Fibroblast of lung (primary cell): ENCODE measurements at regions not wholly inside any gene's neighbourhood (a gene's known extent, or its start where the extent isn't known, plus 50 kb on each side); places are given as distances from the start of the nearest gene placed in this dataset.

Experiments
- DNase-seq, 2 donors: peaks; one replicate each; pipeline versions ENCODE4 v3.0.0 to v3.0.0-alpha.2; 2010; ENCODE audit warnings: low read depth in 2 of 2
- H2AFZ ChIP-seq: 2 replicates; pipeline ENCODE4 v1.5.1; 2012; ENCODE audit warnings: low read length, control low read depth, inconsistent platforms
- H3K27ac ChIP-seq: 2 replicates; pipeline ENCODE4 v1.5.1; 2011; ENCODE audit warnings: low read length, control low read depth; ENCODE audit not compliant: insufficient read depth
- H3K27me3 ChIP-seq: 2 replicates; pipeline ENCODE4 v1.5.1; 2011; ENCODE audit warnings: mild to moderate bottlenecking, low read length; ENCODE audit not compliant: control insufficient read depth, insufficient read depth
- H3K36me3 ChIP-seq: 2 replicates; pipeline ENCODE4 v1.5.1; 2011; ENCODE audit warnings: low read length; ENCODE audit not compliant: control insufficient read depth, insufficient read depth
- H3K4me1 ChIP-seq: 2 replicates; pipeline ENCODE4 v1.5.1; 2011; ENCODE audit warnings: low read length; ENCODE audit not compliant: control insufficient read depth, insufficient read depth; ENCODE audit errors: extremely low read depth
- H3K4me2 ChIP-seq: 2 replicates; pipeline ENCODE4 v1.5.1; 2011; ENCODE audit warnings: low read length, control low read depth; ENCODE audit not compliant: insufficient read depth; ENCODE audit errors: extremely low read depth
- H3K4me3 ChIP-seq, 4 experiments: fragments of 200-600 bp in 1 of 4; sonication (generic) in 1 of 4; replicated peaks in 1 of 4; 2 replicates each; pipeline ENCODE4 v1.5.1; 2011 to 2016; ENCODE audit warnings: low read length in 4 of 4, low read depth in 3 of 4, mild to moderate bottlenecking in 3 of 4, control low read depth in 2 of 4, inconsistent platforms in 1 of 4, mixed read lengths in 1 of 4; ENCODE audit not compliant: insufficient read depth in 1 of 4; ENCODE audit errors: control extremely low read depth in 1 of 4
- H3K79me2 ChIP-seq: 2 replicates; pipeline ENCODE4 v1.5.1; 2012; ENCODE audit warnings: mild to moderate bottlenecking, low read length, inconsistent platforms; ENCODE audit not compliant: control insufficient read depth, insufficient read depth
- H3K9ac ChIP-seq: 2 replicates; pipeline ENCODE4 v1.5.1; 2011; ENCODE audit warnings: mild to moderate bottlenecking, low read length, control low read depth; ENCODE audit not compliant: insufficient read depth
- H3K9me3 ChIP-seq: 2 replicates; pipeline ENCODE4 v1.5.1; 2012; ENCODE audit warnings: low read depth, low read length; ENCODE audit not compliant: control insufficient read depth, insufficient read depth
- H4K20me1 ChIP-seq: 2 replicates; pipeline ENCODE4 v1.5.1; 2011; ENCODE audit warnings: low read length; ENCODE audit not compliant: control insufficient read depth, insufficient read depth; ENCODE audit errors: extremely low read depth
- EZH2 ChIP-seq: IDR thresholded peaks from 2 replicates; pipeline ENCODE4 v1.5.1; 2012; ENCODE audit warnings: low read length, control low read depth, mild to moderate bottlenecking; ENCODE audit errors: missing control alignments
- TF ChIP-seq, protein P1 (sequence below), 2 donors: IDR thresholded peaks in 1 of 2; conservative IDR thresholded peaks in 1 of 2; 1 replicate in 1 of 2; 2 replicates in 1 of 2; pipeline ENCODE4 v1.5.1; 2011 to 2012; ENCODE audit warnings: low read length in 2 of 2, control low read depth in 1 of 2, inconsistent platforms in 1 of 2, low read depth in 1 of 2, mild to moderate bottlenecking in 1 of 2

DNA sequence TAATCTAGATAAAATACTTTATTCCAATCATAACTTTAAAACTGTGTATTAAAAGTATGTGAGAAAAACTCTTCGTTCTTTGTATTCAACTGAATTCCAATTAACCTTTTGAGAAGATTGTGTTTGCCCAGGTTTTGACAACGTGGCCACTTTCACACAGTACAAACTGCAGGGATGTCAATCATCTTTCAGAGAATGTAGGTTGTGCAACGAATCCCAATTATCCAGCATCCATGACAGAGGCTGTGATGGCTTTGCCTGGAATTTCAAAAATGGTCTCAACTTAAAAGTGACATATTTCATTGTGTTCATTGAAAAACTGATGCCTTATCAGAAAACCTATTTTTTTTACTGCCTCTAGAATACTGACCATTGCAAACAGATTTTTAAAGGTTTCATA is 615.1 kb upstream of the KCNMB2 start:
- H3K27ac ChIP-seq, result no peak overlapping the region
- no peak overlapping the region for H3K4me3 ChIP-seq
- H3K4me1 ChIP-seq, result no peaks in the 10 kb centered on the region
- no peak overlapping the region for H2AFZ ChIP-seq
- H3K4me2 ChIP-seq, result no peak overlapping the region
- H3K79me2 ChIP-seq, result no peaks in the 10 kb centered on the region
- no peaks in the 10 kb centered on the region for H3K27me3 ChIP-seq
- no peaks in the 10 kb centered on the region for H3K9me3 ChIP-seq
- DNase-seq, result peak in 1 of 2 donors; percentile 8
- no peak overlapping the region for H3K9ac ChIP-seq
- H3K36me3 ChIP-seq, result no peaks in the 10 kb centered on the region
- TF ChIP-seq, protein P1, sequence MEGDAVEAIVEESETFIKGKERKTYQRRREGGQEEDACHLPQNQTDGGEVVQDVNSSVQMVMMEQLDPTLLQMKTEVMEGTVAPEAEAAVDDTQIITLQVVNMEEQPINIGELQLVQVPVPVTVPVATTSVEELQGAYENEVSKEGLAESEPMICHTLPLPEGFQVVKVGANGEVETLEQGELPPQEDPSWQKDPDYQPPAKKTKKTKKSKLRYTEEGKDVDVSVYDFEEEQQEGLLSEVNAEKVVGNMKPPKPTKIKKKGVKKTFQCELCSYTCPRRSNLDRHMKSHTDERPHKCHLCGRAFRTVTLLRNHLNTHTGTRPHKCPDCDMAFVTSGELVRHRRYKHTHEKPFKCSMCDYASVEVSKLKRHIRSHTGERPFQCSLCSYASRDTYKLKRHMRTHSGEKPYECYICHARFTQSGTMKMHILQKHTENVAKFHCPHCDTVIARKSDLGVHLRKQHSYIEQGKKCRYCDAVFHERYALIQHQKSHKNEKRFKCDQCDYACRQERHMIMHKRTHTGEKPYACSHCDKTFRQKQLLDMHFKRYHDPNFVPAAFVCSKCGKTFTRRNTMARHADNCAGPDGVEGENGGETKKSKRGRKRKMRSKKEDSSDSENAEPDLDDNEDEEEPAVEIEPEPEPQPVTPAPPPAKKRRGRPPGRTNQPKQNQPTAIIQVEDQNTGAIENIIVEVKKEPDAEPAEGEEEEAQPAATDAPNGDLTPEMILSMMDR (conservative IDR thresholded peaks at IDR 0.05 in 1 of 2, IDR thresholded peaks at IDR 0.05 in 1 of 2; ENCODE audit: low read depth in 1 of 2, low read length in 2 of 2), result no peak
- no peaks in the 10 kb centered on the region for H4K20me1 ChIP-seq

DNA sequence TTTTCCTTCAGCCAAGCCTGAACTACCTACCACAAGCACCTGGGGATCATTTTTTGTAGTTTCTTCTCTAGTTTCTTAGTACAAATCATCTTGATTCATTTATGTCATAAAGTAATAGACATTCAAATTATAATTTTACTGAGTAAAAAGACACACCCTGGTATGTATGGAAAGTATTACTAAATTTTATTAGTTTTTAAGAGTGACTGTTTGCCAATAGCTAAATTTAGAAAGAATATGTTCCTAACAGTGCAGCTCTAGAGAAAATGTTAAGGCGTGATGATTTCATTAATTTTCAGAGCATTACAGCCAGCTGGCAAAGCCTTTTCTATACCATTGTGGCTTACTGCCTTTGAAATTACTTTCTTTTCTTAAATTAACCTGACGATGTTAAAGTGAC is 612.0 kb upstream of the KCNMB2 start:
- Histone ChIP-seq H3K4me3 (no peak overlapping the region), H3K27me3 (no peaks in the 10 kb centered on the region), H2AFZ (no peak overlapping the region), H3K4me1 (no peaks in the 10 kb centered on the region), H3K4me2 (no peak overlapping the region), H4K20me1 (no peaks in the 10 kb centered on the region), H3K27ac (no peak overlapping the region), H3K36me3 (no peaks in the 10 kb centered on the region), H3K9ac (no peak overlapping the region), H3K79me2 (no peaks in the 10 kb centered on the region), H3K9me3 (no peaks in the 10 kb centered on the region)
- no peak for DNase-seq
- no peak for TF ChIP-seq EZH2
- TF ChIP-seq, protein P1 (conservative IDR thresholded peaks at IDR 0.05 in 1 of 2, IDR thresholded peaks at IDR 0.05 in 1 of 2; ENCODE audit: low read depth in 1 of 2, low read length in 2 of 2), result no peak

DNA sequence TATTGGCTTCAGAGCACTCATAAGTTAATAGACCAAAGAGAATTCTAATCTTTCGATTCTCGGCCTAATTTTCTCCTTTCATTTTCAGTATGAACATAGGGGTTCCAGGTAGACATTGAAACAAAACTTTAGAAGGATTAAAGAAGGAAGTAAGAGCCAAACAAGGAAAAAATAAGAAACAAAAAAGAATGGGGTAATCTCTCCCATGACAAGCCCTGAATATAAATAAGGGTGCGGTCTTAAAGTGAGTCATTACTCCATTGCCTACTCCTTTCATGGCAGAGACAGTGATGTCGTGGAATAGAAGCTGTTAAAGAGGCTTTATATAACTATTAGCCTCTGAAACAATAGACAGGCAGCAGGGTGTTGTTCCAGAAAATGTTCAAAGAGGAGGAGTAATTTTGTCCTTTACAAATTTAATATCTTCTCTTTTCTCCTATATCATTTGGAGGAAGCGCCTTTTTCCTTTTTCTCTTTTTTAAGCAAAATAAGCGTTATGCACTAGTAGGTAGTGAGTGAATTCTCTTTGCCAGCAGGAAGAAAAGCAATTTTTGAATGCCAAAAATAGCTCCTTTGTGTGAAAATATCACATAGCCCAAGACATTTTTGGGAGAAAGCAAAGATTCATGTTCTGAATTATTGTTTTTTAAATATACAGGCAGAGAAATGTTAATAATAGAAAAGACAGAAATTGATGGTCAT is 607.9 kb upstream of the KCNMB2 start:
- H3K27ac ChIP-seq, result no peak overlapping the region
- no peaks in the 10 kb centered on the region for H3K79me2 ChIP-seq
- no peak overlapping the region for H3K4me3 ChIP-seq
- H3K9ac ChIP-seq, result no peak overlapping the region
- no peaks in the 10 kb centered on the region for H4K20me1 ChIP-seq
- H3K4me2 ChIP-seq, result no peak overlapping the region
- H3K27me3 ChIP-seq, result no peaks in the 10 kb centered on the region
- H3K9me3 ChIP-seq, result no peaks in the 10 kb centered on the region
- H3K4me1 ChIP-seq, result peaks cover 3% of the 10 kb centered on the region
- H2AFZ ChIP-seq, result no peak overlapping the region
- TF ChIP-seq, protein P1 (conservative IDR thresholded peaks at IDR 0.05 in 1 of 2, IDR thresholded peaks at IDR 0.05 in 1 of 2; ENCODE audit: low read depth in 1 of 2, low read length in 2 of 2), result no peak
- no peak for TF ChIP-seq EZH2
- DNase-seq, result peak; percentile 76 to 82
- no peaks in the 10 kb centered on the region for H3K36me3 ChIP-seq
